Liver (tissue), 8 donors: ENCODE measurements at regions not wholly inside any gene's neighbourhood (a gene's known extent, or its start where the extent isn't known, plus 50 kb on each side); places are given as distances from the start of the nearest gene placed in this dataset.

Experiments used
- DNase-seq: peaks from one replicate; pipeline ENCODE4 v3.0.0-alpha.2; 2017; ENCODE audit warnings: low spot score
- H3K27ac ChIP-seq, 2 donors: one replicate each; pipeline ENCODE4 v1.7.0; 2013; ENCODE audit warnings: inconsistent platforms in 2 of 2, low read length in 2 of 2, control low read depth in 1 of 2, low read depth in 1 of 2, mild to moderate bottlenecking in 1 of 2
- H3K27me3 ChIP-seq, 4 donors: one replicate each; pipeline versions ENCODE4 v1.6.1 to v1.7.0; 2013; ENCODE audit warnings: low read length in 3 of 4, inconsistent platforms in 1 of 4, mild to moderate bottlenecking in 1 of 4, moderate library complexity in 1 of 4; ENCODE audit not compliant: control insufficient read depth in 4 of 4, insufficient read depth in 4 of 4
- H3K36me3 ChIP-seq, 4 donors: one replicate each; pipeline versions ENCODE4 v1.6.1 to v1.7.0; 2013; ENCODE audit warnings: low read length in 3 of 4, mild to moderate bottlenecking in 3 of 4, low read depth in 1 of 4, moderate library complexity in 1 of 4; ENCODE audit not compliant: control insufficient read depth in 4 of 4, insufficient read depth in 3 of 4
- H3K4me1 ChIP-seq, 4 donors: one replicate each; pipeline versions ENCODE4 v1.6.1 to v1.7.0; 2013; ENCODE audit warnings: low read length in 3 of 4, mild to moderate bottlenecking in 3 of 4, moderate library complexity in 1 of 4; ENCODE audit not compliant: control insufficient read depth in 4 of 4, insufficient read depth in 4 of 4
- H3K4me3 ChIP-seq, 3 donors: one replicate each; pipeline versions ENCODE4 v1.6.1 to v1.7.0; 2013; ENCODE audit warnings: low read length in 3 of 3, control low read depth in 1 of 3, low read depth in 1 of 3, mild to moderate bottlenecking in 1 of 3
- H3K9ac ChIP-seq, 2 donors: one replicate each; pipeline ENCODE4 v1.7.0; 2013; ENCODE audit warnings: low read length in 2 of 2, mild to moderate bottlenecking in 2 of 2, moderate library complexity in 2 of 2, control low read depth in 1 of 2, low read depth in 1 of 2
- H3K9me3 ChIP-seq, 4 donors: one replicate each; pipeline versions ENCODE4 v1.6.1 to v1.7.0; 2013; ENCODE audit warnings: low read length in 3 of 4; ENCODE audit not compliant: control insufficient read depth in 4 of 4
- ATF3 ChIP-seq: IDR thresholded peaks from 2 replicates; pipeline ENCODE4 v1.6.1; 2016; ENCODE audit warnings: antibody characterized with exemption
- CTCF ChIP-seq: fragments of 150-350 bp; IDR thresholded peaks from 2 replicates; pipeline ENCODE4 v1.5.1; 2017; ENCODE audit warnings: improper control_type of control experiment, low read depth, low read length; ENCODE audit not compliant: missing input control
- EGR1 ChIP-seq, 2 donors: IDR thresholded peaks; 2 replicates each; pipeline ENCODE4 v1.6.1; 2016 to 2018; ENCODE audit warnings: antibody characterized with exemption in 2 of 2, low read depth in 2 of 2
- NR2F2 ChIP-seq: IDR thresholded peaks from 2 replicates; pipeline ENCODE4 v1.6.1; 2016; ENCODE audit warnings: antibody characterized with exemption
- RAD21 ChIP-seq, 2 donors: IDR thresholded peaks; 2 replicates each; pipeline ENCODE4 v1.6.1; 2016; ENCODE audit warnings: antibody characterized with exemption in 2 of 2, mild to moderate bottlenecking in 2 of 2
- RXRA ChIP-seq, 2 donors: IDR thresholded peaks; 2 replicates each; pipeline ENCODE4 v1.6.1; 2017 to 2018; ENCODE audit warnings: antibody characterized with exemption in 2 of 2, mild to moderate bottlenecking in 1 of 2
- SP1 ChIP-seq: IDR thresholded peaks from 2 replicates; pipeline ENCODE4 v1.6.1; 2018; ENCODE audit warnings: antibody characterized with exemption, mild to moderate bottlenecking
- TAF1 ChIP-seq: conservative IDR thresholded peaks from 2 replicates; pipeline ENCODE4 v1.6.1; 2016; ENCODE audit warnings: antibody characterized with exemption, mild to moderate bottlenecking
- ZBTB33 ChIP-seq: IDR thresholded peaks from 2 replicates; pipeline ENCODE4 v1.6.1; 2016; ENCODE audit warnings: antibody characterized with exemption
- WGBS: extraction: QIAGEN DNeasy Blood & Tissue Kit; methylation state at CpG from one replicate; pipeline ENCODE4 v1.1.7; 2013; 5-methylcytosine and 5-hydroxymethylcytosine counted together
- donor health status: healthy.
- donor health status: healthy.
- donor health status: healthy.
- donor health status: healthy.
- donor health status: healthy.

- no peaks in the 10 kb centered on the region for H3K4me1 ChIP-seq
- no peak overlapping the region for H3K9ac ChIP-seq
- no peaks in the 10 kb centered on the region for H3K9me3 ChIP-seq
- no peak for TF ChIP-seq ATF3
- no peak for TF ChIP-seq SP1
- no peak for TF ChIP-seq RAD21 (IDR thresholded peaks at IDR 0.05)
- TF ChIP-seq CTCF = no peak
- no peak for DNase-seq
- no peaks in the 10 kb centered on the region for H3K36me3 ChIP-seq
- no peak overlapping the region for H3K27ac ChIP-seq
- 98% methylated on average over 2 of the region's 2 CpGs for WGBS
- no peaks in the 10 kb centered on the region for H3K27me3 ChIP-seq
- no peak overlapping the region for H3K4me3 ChIP-seq
These were observed 102.9 kb upstream of the AHR start for GRCh38 chr7:17195576-17195975.

- no peak overlapping the region for H3K4me3 ChIP-seq
These were observed 92.5 kb upstream of the AHR start for GRCh38 chr7:17205910-17206309.

More at GRCh38 chr7:17205910-17206309, 92.5 kb upstream of the AHR start:
- no peak for DNase-seq
- Histone ChIP-seq H3K9me3 (peaks cover 0 to 2% (median 0%) of the 10 kb centered on the region in 4 donors), H3K27me3 (no peaks in the 10 kb centered on the region), H3K9ac (no peak overlapping the region), H3K4me1 (no peaks in the 10 kb centered on the region), H3K27ac (no peak overlapping the region), H3K36me3 (no peaks in the 10 kb centered on the region)
- TF ChIP-seq EGR1 (IDR thresholded peaks at IDR 0.05; ENCODE audit: low read depth in 2 of 2) (no peak), TAF1 (no peak), ZBTB33 (no peak), CTCF (no peak), NR2F2 (no peak), RXRA (IDR thresholded peaks at IDR 0.05) (no peak), SP1 (no peak)
- 95% methylated on average over 3 of the region's 3 CpGs for WGBS
